Fibroblast of lung (primary cell): ENCODE measurements at regions not wholly inside any gene's neighbourhood (a gene's known extent, or its start where the extent isn't known, plus 50 kb on each side); places are given as distances from the start of the nearest gene placed in this dataset.

Source experiments
- DNase-seq, 2 donors: peaks; one replicate each; pipeline versions ENCODE4 v3.0.0 to v3.0.0-alpha.2; 2010; ENCODE audit warnings: low read depth in 2 of 2
- H2AFZ ChIP-seq: 2 replicates; pipeline ENCODE4 v1.5.1; 2012; ENCODE audit warnings: low read length, control low read depth, inconsistent platforms
- H3K27ac ChIP-seq: 2 replicates; pipeline ENCODE4 v1.5.1; 2011; ENCODE audit warnings: low read length, control low read depth; ENCODE audit not compliant: insufficient read depth
- H3K27me3 ChIP-seq: 2 replicates; pipeline ENCODE4 v1.5.1; 2011; ENCODE audit warnings: mild to moderate bottlenecking, low read length; ENCODE audit not compliant: control insufficient read depth, insufficient read depth
- H3K36me3 ChIP-seq: 2 replicates; pipeline ENCODE4 v1.5.1; 2011; ENCODE audit warnings: low read length; ENCODE audit not compliant: control insufficient read depth, insufficient read depth
- H3K4me1 ChIP-seq: 2 replicates; pipeline ENCODE4 v1.5.1; 2011; ENCODE audit warnings: low read length; ENCODE audit not compliant: control insufficient read depth, insufficient read depth; ENCODE audit errors: extremely low read depth
- H3K4me2 ChIP-seq: 2 replicates; pipeline ENCODE4 v1.5.1; 2011; ENCODE audit warnings: low read length, control low read depth; ENCODE audit not compliant: insufficient read depth; ENCODE audit errors: extremely low read depth
- H3K4me3 ChIP-seq, 4 experiments: fragments of 200-600 bp in 1 of 4; sonication (generic) in 1 of 4; replicated peaks in 1 of 4; 2 replicates each; pipeline ENCODE4 v1.5.1; 2011 to 2016; ENCODE audit warnings: low read length in 4 of 4, low read depth in 3 of 4, mild to moderate bottlenecking in 3 of 4, control low read depth in 2 of 4, inconsistent platforms in 1 of 4, mixed read lengths in 1 of 4; ENCODE audit not compliant: insufficient read depth in 1 of 4; ENCODE audit errors: control extremely low read depth in 1 of 4
- H3K79me2 ChIP-seq: 2 replicates; pipeline ENCODE4 v1.5.1; 2012; ENCODE audit warnings: mild to moderate bottlenecking, low read length, inconsistent platforms; ENCODE audit not compliant: control insufficient read depth, insufficient read depth
- H3K9ac ChIP-seq: 2 replicates; pipeline ENCODE4 v1.5.1; 2011; ENCODE audit warnings: mild to moderate bottlenecking, low read length, control low read depth; ENCODE audit not compliant: insufficient read depth
- H3K9me3 ChIP-seq: 2 replicates; pipeline ENCODE4 v1.5.1; 2012; ENCODE audit warnings: low read depth, low read length; ENCODE audit not compliant: control insufficient read depth, insufficient read depth
- H4K20me1 ChIP-seq: 2 replicates; pipeline ENCODE4 v1.5.1; 2011; ENCODE audit warnings: low read length; ENCODE audit not compliant: control insufficient read depth, insufficient read depth; ENCODE audit errors: extremely low read depth
- CTCF ChIP-seq, 2 donors: IDR thresholded peaks in 1 of 2; conservative IDR thresholded peaks in 1 of 2; 1 replicate in 1 of 2; 2 replicates in 1 of 2; pipeline ENCODE4 v1.5.1; 2011 to 2012; ENCODE audit warnings: low read length in 2 of 2, control low read depth in 1 of 2, inconsistent platforms in 1 of 2, low read depth in 1 of 2, mild to moderate bottlenecking in 1 of 2
- EZH2 ChIP-seq: IDR thresholded peaks from 2 replicates; pipeline ENCODE4 v1.5.1; 2012; ENCODE audit warnings: low read length, control low read depth, mild to moderate bottlenecking; ENCODE audit errors: missing control alignments

DNA sequence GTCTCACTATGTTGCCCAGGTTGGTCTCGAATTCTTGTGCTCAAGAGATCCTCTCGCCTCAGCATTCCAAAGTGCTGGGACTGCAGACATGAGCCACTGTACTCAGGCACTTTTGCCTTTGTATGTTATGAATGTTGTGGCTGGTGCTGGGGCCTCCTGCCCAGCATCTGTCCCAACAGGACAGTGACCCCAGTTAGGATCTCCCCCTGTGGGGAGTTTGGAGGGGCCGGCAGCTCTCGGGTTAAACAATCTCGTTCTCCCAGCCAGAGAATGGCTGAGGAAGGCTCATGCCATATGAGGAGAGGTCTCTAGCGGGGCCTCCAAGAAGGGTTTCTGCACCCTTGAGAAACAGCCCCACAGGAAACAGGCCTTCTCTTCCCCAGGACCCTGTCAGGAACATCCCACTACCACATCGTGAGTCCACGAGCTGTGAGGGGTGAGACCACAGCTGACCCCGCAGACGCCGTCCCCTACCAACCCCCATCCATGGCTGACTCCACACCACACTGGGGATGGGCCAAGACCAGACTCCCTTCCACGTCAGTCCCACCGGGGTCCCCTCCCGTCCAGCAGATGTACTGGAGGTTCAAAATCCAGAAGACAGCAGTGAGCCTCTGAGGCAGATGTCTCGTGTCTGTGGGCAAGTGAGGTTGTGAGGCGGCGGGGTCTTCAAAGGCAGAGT, 54.1 kb downstream of the SHANK2 start:
- Histone ChIP-seq H3K9me3 (no peaks in the 10 kb centered on the region), H3K9ac (no peak overlapping the region), H3K79me2 (no peaks in the 10 kb centered on the region), H3K27me3 (no peaks in the 10 kb centered on the region), H4K20me1 (no peaks in the 10 kb centered on the region), H2AFZ (no peak overlapping the region), H3K27ac (no peak overlapping the region), H3K4me3 (no peak overlapping the region), H3K4me1 (no peaks in the 10 kb centered on the region), H3K36me3 (no peaks in the 10 kb centered on the region), H3K4me2 (no peak overlapping the region)
- DNase-seq = no peak
- TF ChIP-seq CTCF (conservative IDR thresholded peaks at IDR 0.05 in 1 of 2, IDR thresholded peaks at IDR 0.05 in 1 of 2; ENCODE audit: low read depth in 1 of 2, low read length in 2 of 2) (no peak), EZH2 (no peak)

- TF ChIP-seq CTCF (conservative IDR thresholded peaks at IDR 0.05 in 1 of 2, IDR thresholded peaks at IDR 0.05 in 1 of 2; ENCODE audit: low read depth in 1 of 2, low read length in 2 of 2) (no peak), EZH2 (no peak)
- Histone ChIP-seq H3K4me1 (no peaks in the 10 kb centered on the region), H3K9me3 (no peaks in the 10 kb centered on the region), H3K27me3 (no peaks in the 10 kb centered on the region), H3K27ac (no peak overlapping the region), H3K9ac (no peak overlapping the region), H3K79me2 (no peaks in the 10 kb centered on the region), H4K20me1 (no peaks in the 10 kb centered on the region), H3K36me3 (no peaks in the 10 kb centered on the region), H3K4me3 (no peak overlapping the region), H2AFZ (no peak overlapping the region), H3K4me2 (no peak overlapping the region)
- DNase-seq = no peak
Observed at GRCh38 chr11:71197096-71197495, 55.3 kb downstream of the SHANK2 start.

DNA sequence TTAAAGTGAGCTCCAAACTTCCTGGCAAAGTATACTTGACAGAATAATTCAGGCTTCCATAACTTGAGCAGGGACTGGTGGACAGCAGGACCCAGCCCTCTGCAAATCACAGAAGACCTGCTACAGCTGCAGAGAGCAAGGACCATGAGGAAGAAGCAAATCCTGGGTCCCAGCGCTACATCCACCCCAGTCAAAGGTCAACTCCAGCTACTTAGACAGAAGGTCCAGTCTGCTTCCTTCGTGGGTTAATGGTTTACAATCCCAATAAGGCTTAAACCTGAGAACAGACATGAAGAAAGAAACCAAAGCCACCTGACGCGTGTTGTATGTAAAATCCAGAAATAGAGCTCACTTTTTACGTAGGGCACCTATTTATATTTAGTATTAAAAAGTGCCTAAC, 57.7 kb downstream of the SHANK2 start:
- TF ChIP-seq CTCF (conservative IDR thresholded peaks at IDR 0.05 in 1 of 2, IDR thresholded peaks at IDR 0.05 in 1 of 2; ENCODE audit: low read depth in 1 of 2, low read length in 2 of 2) = no peak
- Histone ChIP-seq H3K36me3 (no peaks in the 10 kb centered on the region), H3K27me3 (no peaks in the 10 kb centered on the region), H3K9ac (no peak overlapping the region), H3K4me3 (no peak overlapping the region), H2AFZ (no peak overlapping the region), H3K4me2 (no peak overlapping the region), H3K9me3 (no peaks in the 10 kb centered on the region), H3K4me1 (no peaks in the 10 kb centered on the region), H3K79me2 (no peaks in the 10 kb centered on the region), H4K20me1 (no peaks in the 10 kb centered on the region), H3K27ac (no peak overlapping the region)
- no peak for DNase-seq
